GM18858 (cell line): ENCODE measurements at regions not wholly inside any gene's neighbourhood (a gene's known extent, or its start where the extent isn't known, plus 50 kb on each side); places are given as distances from the start of the nearest gene placed in this dataset.

Source experiments
- ATAC-seq: cut with Tn5 transposase; IDR thresholded peaks from one replicate; pipeline ENCODE4 v1.9.1; 2021; ENCODE audit not compliant: unreplicated experiment

DNA sequence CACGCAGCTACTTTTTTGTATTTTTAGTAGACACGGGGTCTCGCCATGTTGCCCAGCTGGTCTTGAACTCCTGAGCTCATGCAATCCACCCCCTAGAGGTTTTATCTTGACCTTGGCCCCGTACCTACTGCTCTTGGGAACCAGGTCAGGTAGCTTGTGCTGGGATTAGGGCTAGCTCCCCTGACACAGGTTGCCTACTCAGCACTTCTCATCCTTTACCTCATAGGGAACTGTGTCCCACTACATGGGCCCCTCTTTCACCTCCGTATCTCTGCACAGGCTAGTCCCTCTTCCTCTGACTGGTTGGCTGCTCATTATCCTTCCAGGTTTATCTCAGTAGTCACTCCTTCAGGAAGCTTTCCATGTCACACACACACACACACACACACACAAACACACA, 58.0 kb upstream of the ITPRID1 start:
- no peak for ATAC-seq

DNA sequence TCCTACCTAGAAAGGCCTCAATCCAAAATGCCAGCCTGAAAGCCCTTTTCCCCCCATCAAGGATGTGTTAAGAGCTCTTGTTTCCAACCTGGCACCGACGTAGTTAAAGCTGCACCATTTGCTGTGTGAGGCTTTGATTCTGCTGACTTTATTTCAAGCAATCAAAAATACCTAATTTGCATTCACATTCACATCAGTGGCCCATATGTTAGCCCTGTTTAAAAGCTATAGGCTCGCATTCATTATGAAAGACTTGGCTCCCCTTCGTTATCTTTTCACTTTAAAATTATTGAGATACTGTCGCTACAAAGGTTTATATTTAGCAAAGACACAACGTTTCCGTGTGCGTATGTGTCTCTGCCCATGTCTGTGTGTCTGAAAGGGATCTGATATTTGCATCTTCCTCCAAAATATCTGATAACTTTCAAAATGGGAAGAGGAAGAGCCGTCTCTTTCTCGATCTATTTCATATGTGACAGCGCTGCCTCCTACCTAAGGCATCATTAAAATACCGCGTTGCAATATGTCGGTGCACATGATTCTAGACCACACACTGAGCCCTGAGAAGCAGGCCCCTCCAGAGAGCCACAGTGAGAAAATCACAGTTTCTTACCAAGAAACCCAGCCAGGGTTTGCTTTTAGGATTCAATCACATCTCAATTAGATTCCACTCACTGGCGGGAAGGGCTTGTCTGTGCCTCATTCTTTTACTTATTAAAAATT, 57.1 kb upstream of the ITPRID1 start:
- no peak for ATAC-seq

DNA sequence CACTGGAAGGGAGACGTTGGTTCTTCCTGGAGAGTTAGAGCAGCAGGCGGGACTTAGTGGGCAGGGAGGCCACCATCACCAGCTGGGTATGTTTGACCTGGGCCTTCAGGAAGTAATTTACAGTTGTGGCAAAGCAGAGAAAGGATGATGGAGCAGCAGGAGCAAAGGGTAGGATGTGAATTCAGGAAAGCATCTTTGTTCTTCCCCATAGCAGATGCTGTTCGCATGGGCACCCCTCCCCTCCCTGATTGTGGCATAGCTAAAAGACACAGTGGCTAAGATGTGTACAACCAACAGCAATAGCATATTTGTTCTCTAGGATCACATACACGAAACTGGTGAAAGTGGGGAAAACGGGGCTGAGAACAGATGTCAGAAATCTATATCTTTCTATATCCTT, 56.3 kb upstream of the ITPRID1 start:
- ATAC-seq, result no peak

DNA sequence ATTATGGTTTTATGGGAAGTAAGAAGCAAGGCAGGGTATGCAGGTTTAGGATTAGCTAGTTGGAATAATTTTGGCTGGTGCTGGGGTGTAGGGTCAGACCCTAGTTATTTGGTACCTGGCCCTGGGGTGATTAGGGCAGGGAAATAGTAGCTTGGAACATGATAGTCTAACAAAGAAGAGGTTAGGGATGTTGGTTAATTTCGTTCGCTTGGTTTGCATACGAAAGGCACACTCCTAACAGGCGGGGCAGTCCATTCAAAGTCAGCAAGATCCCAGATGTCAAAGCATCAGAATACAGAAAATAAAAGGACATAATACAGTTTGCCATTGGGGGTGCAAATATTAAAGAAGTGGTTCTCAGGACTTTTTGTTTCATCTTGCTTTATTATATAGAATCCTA, 55.7 kb upstream of the ITPRID1 start:
- ATAC-seq, result no peak

DNA sequence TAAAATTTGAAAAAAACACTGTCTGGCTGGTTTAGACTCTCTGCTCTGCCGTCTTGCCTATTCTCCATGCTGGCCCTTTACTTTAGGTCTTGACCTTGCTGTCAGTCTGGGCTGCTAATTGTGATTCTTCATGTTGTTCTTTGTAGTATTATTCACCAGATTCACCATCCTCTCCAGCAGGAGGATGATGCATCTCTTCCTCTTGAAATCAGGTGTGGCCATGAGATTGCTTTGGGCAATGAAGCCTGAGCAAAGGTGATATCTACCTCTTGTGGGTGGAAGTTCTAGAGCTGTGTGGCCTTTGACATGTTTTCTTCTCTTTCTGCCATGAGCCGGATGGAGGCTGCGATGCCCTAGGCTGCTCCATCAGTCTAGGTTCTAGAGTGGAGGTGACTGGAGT, 51.3 kb upstream of the ITPRID1 start:
- no peak for ATAC-seq
